ENCODE measurements at regions not wholly inside any gene's neighbourhood (a gene's known extent, or its start where the extent isn't known, plus 50 kb on each side); places are given as distances from the start of the nearest gene placed in this dataset.
"Not testable (repeated sequence)": the region's sequence is repeated elsewhere in the genome, so short reads cannot be mapped to it uniquely, and the experiment has no call there.

GRCh38 chr13:103961784-103962183 is 895.6 kb upstream of the SLC10A2 start:
- DNase-seq = no peak

- DNase-seq = no peak
Measured at GRCh38 chr13:103961129-103961528, 894.9 kb upstream of the SLC10A2 start.

GRCh38 chr13:103960001-103960400 is 893.8 kb upstream of the SLC10A2 start:
- DNase-seq = no peak

- DNase-seq = no peak
Measured at GRCh38 chr13:103958691-103959090, 892.5 kb upstream of the SLC10A2 start.

GRCh38 chr13:103957939-103958338 is 891.7 kb upstream of the SLC10A2 start:
- DNase-seq = no peak

GRCh38 chr13:103953859-103954258 is 887.6 kb upstream of the SLC10A2 start:
- no peak for DNase-seq

- no peak for DNase-seq
Measured at GRCh38 chr13:103952183-103952582, 886.0 kb upstream of the SLC10A2 start.

- DNase-seq = no peak
Measured at GRCh38 chr13:103948426-103948825, 882.2 kb upstream of the SLC10A2 start.

- no peak for DNase-seq
Measured at GRCh38 chr13:103945836-103946235, 879.6 kb upstream of the SLC10A2 start.

GRCh38 chr13:103941506-103942140 is 875.4 kb upstream of the SLC10A2 start:
- no peak for DNase-seq

- DNase-seq = no peak
Measured at GRCh38 chr13:103935117-103935516, 868.9 kb upstream of the SLC10A2 start.

GRCh38 chr13:103931885-103932284 is 865.7 kb upstream of the SLC10A2 start:
- no peak for DNase-seq

GRCh38 chr13:103931331-103931845 is 865.2 kb upstream of the SLC10A2 start:
- no peak for DNase-seq

GRCh38 chr13:103926118-103926517 is 859.9 kb upstream of the SLC10A2 start:
- DNase-seq = no peak

- no peak for DNase-seq
Measured at GRCh38 chr13:103908911-103909310, 842.7 kb upstream of the SLC10A2 start.

GRCh38 chr13:103908274-103908673 is 842.1 kb upstream of the SLC10A2 start:
- DNase-seq = no peak

GRCh38 chr13:103903790-103904189 is 837.6 kb upstream of the SLC10A2 start:
- DNase-seq = no peak

GRCh38 chr13:103898481-103898880 is 832.3 kb upstream of the SLC10A2 start:
- no peak for DNase-seq

- DNase-seq = no peak
Measured at GRCh38 chr13:103895835-103896531, 829.8 kb upstream of the SLC10A2 start.

GRCh38 chr13:103894626-103895025 is 828.4 kb upstream of the SLC10A2 start:
- DNase-seq = no peak

GRCh38 chr13:103884101-103884723 is 818.0 kb upstream of the SLC10A2 start:
- DNase-seq = no peak

- no peak for DNase-seq
Measured at GRCh38 chr13:103883698-103884097, 817.5 kb upstream of the SLC10A2 start.

GRCh38 chr13:103883164-103883563 is 816.9 kb upstream of the SLC10A2 start:
- peak; percentile 11 for DNase-seq

- not testable (repeated sequence) for DNase-seq
Measured at GRCh38 chr13:103880146-103880545, 813.9 kb upstream of the SLC10A2 start.
